Central memory CD8-positive, alpha-beta T cell (primary cell): ENCODE measurements at regions not wholly inside any gene's neighbourhood (a gene's known extent, or its start where the extent isn't known, plus 50 kb on each side); places are given as distances from the start of the nearest gene placed in this dataset.
"Not testable (repeated sequence)": the region's sequence is repeated elsewhere in the genome, so short reads cannot be mapped to it uniquely, and the experiment has no call there.

Experiments used
- ATAC-seq: fragments of 150-1000 bp; cut with Tn5 transposase; replicated peaks from 2 replicates; pipeline ENCODE4 v1.10.0; 2022; ENCODE audit warnings: mild to moderate bottlenecking, moderate FRiP score, moderate number of reproducible peaks; ENCODE audit not compliant: poor library complexity, severe bottlenecking; ENCODE audit errors: extremely low read depth
- DNase-seq, 2 donors: peaks; one replicate each; pipeline ENCODE4 v3.0.0; 2021; ENCODE audit warnings: low spot score in 2 of 2
- H3K27ac Mint-ChIP-seq: one replicate; pipeline ENCODE4 v1.8.0; 2022; ENCODE audit warnings: low read depth, mild to moderate bottlenecking, moderate library complexity, mixed read lengths
- H3K27me3 Mint-ChIP-seq: one replicate; pipeline ENCODE4 v1.8.0; 2022; ENCODE audit warnings: mixed read lengths
- H3K36me3 Mint-ChIP-seq: one replicate; pipeline ENCODE4 v1.8.0; 2022; ENCODE audit warnings: mild to moderate bottlenecking, moderate library complexity, mixed read lengths; ENCODE audit not compliant: insufficient read depth
- H3K4me1 Mint-ChIP-seq: one replicate; pipeline ENCODE4 v1.8.0; 2022; ENCODE audit warnings: mixed read lengths
- H3K4me3 Mint-ChIP-seq: one replicate; pipeline ENCODE4 v1.8.0; 2022; ENCODE audit warnings: mild to moderate bottlenecking, moderate library complexity, mixed read lengths
- H3K9me3 Mint-ChIP-seq: one replicate; pipeline ENCODE4 v1.8.0; 2022; ENCODE audit warnings: mixed read lengths

GRCh38 chrX:522456-522855 lies 108.1 kb upstream of the SHOX start:
- DNase-seq: no peak
- ATAC-seq: no peak
- no peaks in the 10 kb centered on the region for H3K4me1 Mint-ChIP-seq
- H3K9me3 Mint-ChIP-seq: peaks cover 17% of the 10 kb centered on the region
- H3K27me3 Mint-ChIP-seq: no peaks in the 10 kb centered on the region
- no peak overlapping the region for H3K4me3 Mint-ChIP-seq
- no peak overlapping the region for H3K27ac Mint-ChIP-seq
- H3K36me3 Mint-ChIP-seq: peaks cover 1% of the 10 kb centered on the region

GRCh38 chrX:525134-525533 lies 105.5 kb upstream of the SHOX start:
- no peak for ATAC-seq
- Mint-ChIP-seq H3K9me3 (peaks cover 32% of the 10 kb centered on the region), H3K27me3 (no peaks in the 10 kb centered on the region), H3K4me3 (no peak overlapping the region), H3K27ac (no peak overlapping the region), H3K36me3 (peaks cover 7% of the 10 kb centered on the region), H3K4me1 (no peaks in the 10 kb centered on the region)
- DNase-seq: no peak

- DNase-seq (no peak), ATAC-seq (no peak)
- no peaks in the 10 kb centered on the region for H3K27me3 Mint-ChIP-seq
- peaks cover 7% of the 10 kb centered on the region for H3K36me3 Mint-ChIP-seq
- H3K4me3 Mint-ChIP-seq: no peak overlapping the region
- H3K9me3 Mint-ChIP-seq: peaks cover 38% of the 10 kb centered on the region
- no peak overlapping the region for H3K27ac Mint-ChIP-seq
- H3K4me1 Mint-ChIP-seq: no peaks in the 10 kb centered on the region
Observed at GRCh38 chrX:526295-527224, 104.0 kb upstream of the SHOX start.

GRCh38 chrX:530726-531610 lies 99.6 kb upstream of the SHOX start:
- Mint-ChIP-seq H3K9me3 (peaks cover 39% of the 10 kb centered on the region), H3K4me3 (no peak overlapping the region), H3K36me3 (peaks cover 7% of the 10 kb centered on the region), H3K27ac (no peak overlapping the region), H3K4me1 (no peaks in the 10 kb centered on the region), H3K27me3 (peaks cover 11% of the 10 kb centered on the region)
- DNase-seq (no peak), ATAC-seq (no peak)

- Mint-ChIP-seq H3K36me3 (peaks cover 7% of the 10 kb centered on the region), H3K27ac (no peak overlapping the region), H3K4me1 (no peaks in the 10 kb centered on the region), H3K9me3 (peaks cover 38% of the 10 kb centered on the region), H3K4me3 (no peak overlapping the region), H3K27me3 (peaks cover 11% of the 10 kb centered on the region)
- ATAC-seq (no peak), DNase-seq (no peak)
Observed at GRCh38 chrX:531611-531936, 99.0 kb upstream of the SHOX start.

GRCh38 chrX:534804-535203 lies 95.8 kb upstream of the SHOX start:
- H3K27me3 Mint-ChIP-seq: peaks cover 11% of the 10 kb centered on the region
- DNase-seq (no peak), ATAC-seq (no peak)
- no peak overlapping the region for H3K27ac Mint-ChIP-seq
- H3K9me3 Mint-ChIP-seq: peaks cover 28% of the 10 kb centered on the region
- no peak overlapping the region for H3K4me3 Mint-ChIP-seq
- H3K36me3 Mint-ChIP-seq: peaks cover 2% of the 10 kb centered on the region
- no peaks in the 10 kb centered on the region for H3K4me1 Mint-ChIP-seq

- ATAC-seq (no peak), DNase-seq (no peak)
- H3K36me3 Mint-ChIP-seq: peaks cover 2% of the 10 kb centered on the region
- H3K27me3 Mint-ChIP-seq: peaks cover 11% of the 10 kb centered on the region
- H3K4me1 Mint-ChIP-seq: no peaks in the 10 kb centered on the region
- H3K27ac Mint-ChIP-seq: no peak overlapping the region
- H3K4me3 Mint-ChIP-seq: no peak overlapping the region
- peaks cover 26% of the 10 kb centered on the region for H3K9me3 Mint-ChIP-seq
Observed at GRCh38 chrX:536616-537015, 94.0 kb upstream of the SHOX start.

GRCh38 chrX:537151-537550 lies 93.4 kb upstream of the SHOX start:
- Mint-ChIP-seq H3K27me3 (peaks cover 11% of the 10 kb centered on the region), H3K4me1 (no peaks in the 10 kb centered on the region), H3K36me3 (peaks cover 4% of the 10 kb centered on the region), H3K9me3 (peaks cover 26% of the 10 kb centered on the region), H3K4me3 (no peak overlapping the region), H3K27ac (no peak overlapping the region)
- DNase-seq (no peak), ATAC-seq (no peak)

- Mint-ChIP-seq H3K4me1 (no peaks in the 10 kb centered on the region), H3K27me3 (peaks cover 11% of the 10 kb centered on the region), H3K36me3 (peaks cover 4% of the 10 kb centered on the region), H3K4me3 (no peak overlapping the region), H3K9me3 (peaks cover 26% of the 10 kb centered on the region), H3K27ac (no peak overlapping the region)
- DNase-seq (no peak), ATAC-seq (no peak)
Observed at GRCh38 chrX:538311-538710, 92.3 kb upstream of the SHOX start.

- not testable (repeated sequence) for DNase-seq, ATAC-seq, H3K27ac Mint-ChIP-seq, H3K4me3 Mint-ChIP-seq, H3K4me1 Mint-ChIP-seq, H3K36me3 Mint-ChIP-seq, H3K27me3 Mint-ChIP-seq
- peaks cover 14% of the 10 kb centered on the region for H3K9me3 Mint-ChIP-seq
Observed at GRCh38 chrX:541006-541405, 89.6 kb upstream of the SHOX start.

GRCh38 chrX:542179-542578 lies 88.4 kb upstream of the SHOX start:
- Mint-ChIP-seq H3K27ac (no peak overlapping the region), H3K27me3 (no peaks in the 10 kb centered on the region), H3K4me3 (no peak overlapping the region), H3K4me1 (no peaks in the 10 kb centered on the region), H3K36me3 (peaks cover 1% of the 10 kb centered on the region), H3K9me3 (peaks cover 12% of the 10 kb centered on the region)
- no peak for DNase-seq
- no peak for ATAC-seq

- Mint-ChIP-seq H3K9me3 (peaks cover 20% of the 10 kb centered on the region), H3K27me3 (no peaks in the 10 kb centered on the region), H3K27ac (no peak overlapping the region), H3K4me3 (no peak overlapping the region), H3K36me3 (peaks cover 1% of the 10 kb centered on the region), H3K4me1 (no peaks in the 10 kb centered on the region)
- no peak for ATAC-seq
- no peak for DNase-seq
Observed at GRCh38 chrX:545452-545885, 85.1 kb upstream of the SHOX start.

- DNase-seq (no peak), ATAC-seq (no peak)
- Mint-ChIP-seq H3K4me3 (no peak overlapping the region), H3K36me3 (peaks cover 1% of the 10 kb centered on the region), H3K27ac (no peak overlapping the region), H3K27me3 (no peaks in the 10 kb centered on the region), H3K9me3 (peaks cover 31% of the 10 kb centered on the region), H3K4me1 (no peaks in the 10 kb centered on the region)
Observed at GRCh38 chrX:550514-550913, 80.1 kb upstream of the SHOX start.
